CD4-positive, alpha-beta T cell treated with Interleukin-6 at 100 ng/mL for 8 hours (primary cell): ENCODE measurements at regions not wholly inside any gene's neighbourhood (a gene's known extent, or its start where the extent isn't known, plus 50 kb on each side); places are given as distances from the start of the nearest gene placed in this dataset.

Source experiments
- DNase-seq: peaks from one replicate; pipeline ENCODE4 v3.0.0-alpha.2; 2020; ENCODE audit warnings: mixed read lengths, low spot score

GRCh38 chr9:113646946-113647914 is 183.7 kb downstream of the RGS3 start:
- DNase-seq = no peak

- DNase-seq = no peak
Measured at GRCh38 chr9:113648048-113648447, 184.5 kb downstream of the RGS3 start.

- no peak for DNase-seq
Measured at GRCh38 chr9:113648586-113648985, 185.1 kb downstream of the RGS3 start.

GRCh38 chr9:113649054-113649453 is 185.5 kb downstream of the RGS3 start:
- no peak for DNase-seq

- DNase-seq = no peak
Measured at GRCh38 chr9:113649855-113650206, 186.3 kb downstream of the RGS3 start.

- DNase-seq = no peak
Measured at GRCh38 chr9:113650207-113651131, 186.9 kb downstream of the RGS3 start.

- no peak for DNase-seq
Measured at GRCh38 chr9:113651896-113652295, 188.4 kb downstream of the RGS3 start.

GRCh38 chr9:113652355-113653152 is 189.0 kb downstream of the RGS3 start:
- no peak for DNase-seq

- no peak for DNase-seq
Measured at GRCh38 chr9:113653746-113654604, 190.4 kb downstream of the RGS3 start.

GRCh38 chr9:113654605-113655428 is 191.3 kb downstream of the RGS3 start:
- DNase-seq = no peak

- no peak for DNase-seq
Measured at GRCh38 chr9:113656771-113657670, 193.5 kb downstream of the RGS3 start.

GRCh38 chr9:113657765-113658544 is 194.4 kb downstream of the RGS3 start:
- DNase-seq = peak; percentile 70

- no peak for DNase-seq
Measured at GRCh38 chr9:113658545-113658895, 195.0 kb downstream of the RGS3 start.

GRCh38 chr9:113659039-113659438 is 195.5 kb downstream of the RGS3 start:
- no peak for DNase-seq

- DNase-seq = no peak
Measured at GRCh38 chr9:113659740-113660139, 196.2 kb downstream of the RGS3 start.

GRCh38 chr9:113660196-113660595 is 196.7 kb downstream of the RGS3 start:
- no peak for DNase-seq

- no peak for DNase-seq
Measured at GRCh38 chr9:113661074-113661473, 197.5 kb downstream of the RGS3 start.

GRCh38 chr9:113664181-113664875 is 200.8 kb downstream of the RGS3 start:
- no peak for DNase-seq
